HG03159 (cell line): ENCODE measurements at regions not wholly inside any gene's neighbourhood (a gene's known extent, or its start where the extent isn't known, plus 50 kb on each side); places are given as distances from the start of the nearest gene placed in this dataset.
"Not testable (repeated sequence)": the region's sequence is repeated elsewhere in the genome, so short reads cannot be mapped to it uniquely, and the experiment has no call there.

ENCODE experiments used
- ATAC-seq: cut with Tn5 transposase; IDR thresholded peaks from one replicate; pipeline ENCODE4 v1.9.1; 2021; ENCODE audit warnings: mild to moderate bottlenecking, moderate library complexity; ENCODE audit not compliant: unreplicated experiment

DNA sequence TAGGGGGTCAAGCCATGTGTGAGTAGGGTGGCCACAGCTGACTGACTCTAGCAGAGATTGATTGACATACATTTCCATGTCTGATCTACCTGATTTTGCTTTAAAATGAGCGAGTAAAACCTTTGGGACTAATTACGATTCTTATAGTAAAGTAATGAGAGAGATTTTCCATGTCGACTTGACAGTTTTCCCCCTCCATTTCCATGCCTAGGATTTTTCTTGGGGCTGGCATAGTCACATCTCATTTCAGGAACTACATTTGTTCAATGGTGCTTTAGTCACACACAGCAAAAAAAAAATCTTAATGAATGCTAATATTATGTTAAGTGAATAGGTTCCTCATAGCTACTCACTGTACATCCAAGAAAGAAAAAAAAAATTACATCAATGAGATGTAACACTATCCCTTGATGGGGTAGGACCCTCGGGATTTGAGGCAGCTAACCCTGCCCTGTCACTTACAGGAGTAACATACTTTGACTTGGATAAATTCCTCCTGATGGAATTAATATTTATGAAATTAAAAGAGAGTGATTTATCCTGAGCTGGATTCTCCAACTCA is 690.9 kb downstream of the TDRD15 start:
- ATAC-seq: no peak

DNA sequence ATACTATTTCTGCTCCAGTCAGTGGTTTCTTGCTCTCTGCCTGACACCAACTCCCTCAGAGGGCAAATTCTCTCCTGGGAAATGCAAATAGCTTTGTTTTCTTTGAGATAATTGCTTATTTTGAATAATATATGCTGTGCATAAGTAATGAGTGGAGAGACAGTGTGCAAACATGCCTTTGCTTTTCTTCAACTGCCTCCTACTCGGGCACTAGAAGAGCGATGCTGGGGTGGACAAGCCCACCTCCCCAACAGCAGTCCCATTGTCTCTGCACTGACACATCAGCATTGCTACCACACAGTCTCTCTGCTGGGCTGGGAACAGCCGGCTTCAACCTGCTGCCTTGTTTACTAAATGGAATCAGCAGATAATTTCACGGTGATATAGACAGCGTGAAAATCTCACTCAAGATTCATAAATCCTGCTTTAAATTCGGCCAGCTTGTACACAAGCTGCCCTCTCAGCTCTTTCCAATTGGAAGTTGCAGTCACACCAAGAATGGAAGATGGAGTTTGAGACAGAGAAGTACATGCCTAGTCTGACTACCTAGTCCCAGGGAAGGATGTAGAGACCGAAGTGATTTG is 694.5 kb downstream of the TDRD15 start:
- no peak for ATAC-seq

DNA sequence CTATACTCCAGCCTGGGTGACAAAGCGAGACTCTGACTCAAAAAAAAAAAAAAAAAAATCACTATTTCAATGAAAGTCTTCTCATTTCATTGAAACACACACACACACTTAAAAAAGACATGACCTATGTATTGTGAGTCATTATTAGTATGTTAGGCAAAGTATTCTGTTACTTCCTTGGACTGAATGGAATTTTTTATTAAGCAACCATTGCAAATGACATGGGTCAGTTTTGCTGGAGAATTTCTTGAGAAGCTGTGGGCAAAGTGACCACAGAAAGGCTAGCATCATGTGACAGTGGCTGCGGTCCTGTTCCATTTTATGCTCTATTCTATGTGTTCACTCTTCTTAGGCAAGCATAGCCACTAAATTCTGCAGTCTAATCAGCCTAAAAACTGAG is 695.7 kb downstream of the TDRD15 start:
- no peak for ATAC-seq

DNA sequence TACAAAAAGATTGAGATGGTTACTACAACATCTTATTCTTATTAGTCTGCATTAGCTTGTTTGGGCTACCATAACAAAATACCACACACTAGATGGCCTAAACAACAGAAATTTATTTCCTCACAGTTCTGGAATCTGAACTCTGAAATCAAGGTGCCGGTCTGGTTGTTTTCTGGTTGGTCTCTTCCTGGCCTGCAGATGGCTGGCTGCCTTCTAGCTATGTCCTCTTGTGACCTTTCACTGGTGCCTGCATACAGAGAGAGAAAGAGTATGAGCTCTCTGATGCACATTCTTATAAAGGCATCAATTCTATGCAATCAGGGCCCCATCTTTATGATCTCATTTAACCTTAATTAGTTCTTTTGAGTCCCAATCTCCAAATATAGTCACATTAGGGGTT is 696.5 kb downstream of the TDRD15 start:
- no peak for ATAC-seq

DNA sequence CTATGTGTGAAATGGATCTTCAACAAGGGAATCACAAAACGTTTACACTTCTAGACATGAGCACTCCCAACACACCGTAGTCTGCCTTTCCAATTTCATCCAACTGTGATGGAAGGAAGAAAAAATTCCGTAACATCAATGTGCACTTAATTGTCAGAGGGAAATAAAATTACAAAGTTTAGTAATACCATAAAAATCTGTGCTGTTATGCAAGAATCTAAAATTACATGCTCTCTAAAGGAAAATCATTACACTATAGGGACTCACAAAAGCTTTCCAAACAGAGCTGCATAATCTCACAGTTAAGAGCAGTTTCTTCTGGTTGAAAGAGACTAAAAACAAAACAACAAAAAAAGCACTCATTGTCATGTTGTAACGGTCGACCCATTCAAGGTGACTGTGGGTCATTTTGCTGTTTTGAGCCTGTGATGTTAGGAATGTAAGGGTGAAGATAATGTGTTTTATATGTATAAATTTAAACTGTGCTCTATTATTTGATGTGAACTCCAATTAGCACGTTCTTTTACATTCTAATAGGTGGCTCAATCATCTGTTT is 698.0 kb downstream of the TDRD15 start:
- no peak for ATAC-seq

DNA sequence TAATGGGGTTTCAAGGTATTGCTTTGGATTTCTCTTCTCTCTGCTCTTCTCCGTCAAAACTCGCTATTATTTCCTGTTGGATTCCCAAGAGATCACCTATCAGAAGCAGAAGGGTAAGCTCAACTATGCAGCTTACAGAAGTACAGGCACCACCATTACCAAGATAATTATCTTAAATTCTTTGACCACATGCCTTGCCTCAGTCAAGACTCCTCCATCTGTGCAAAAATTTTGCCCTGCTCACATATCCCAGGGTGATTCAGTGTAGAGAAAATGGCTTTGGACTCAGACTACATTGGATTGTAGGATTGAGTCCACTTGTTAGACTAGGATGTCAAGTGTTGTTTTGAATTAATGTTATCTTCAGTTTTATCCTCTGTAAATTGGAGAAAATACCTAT is 698.7 kb downstream of the TDRD15 start:
- no peak for ATAC-seq

DNA sequence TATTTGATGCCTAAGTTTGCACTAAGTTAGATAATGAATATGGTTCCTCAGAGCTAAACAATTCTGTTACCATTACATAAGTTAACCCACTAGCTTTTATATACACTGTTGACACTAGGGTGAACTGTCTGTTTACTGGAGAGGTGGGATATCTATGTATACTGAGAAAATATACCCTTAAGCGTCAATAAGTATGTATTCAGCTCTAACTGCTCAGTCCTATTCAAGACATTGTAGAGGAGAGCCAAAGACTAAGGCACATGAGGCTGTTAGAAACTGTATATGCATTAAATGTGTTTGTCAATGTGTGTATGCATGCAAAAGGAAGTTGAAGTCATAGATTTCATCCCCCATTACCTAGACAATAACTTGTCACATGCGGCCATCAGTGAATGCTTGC is 710.0 kb downstream of the TDRD15 start:
- ATAC-seq: no peak

DNA sequence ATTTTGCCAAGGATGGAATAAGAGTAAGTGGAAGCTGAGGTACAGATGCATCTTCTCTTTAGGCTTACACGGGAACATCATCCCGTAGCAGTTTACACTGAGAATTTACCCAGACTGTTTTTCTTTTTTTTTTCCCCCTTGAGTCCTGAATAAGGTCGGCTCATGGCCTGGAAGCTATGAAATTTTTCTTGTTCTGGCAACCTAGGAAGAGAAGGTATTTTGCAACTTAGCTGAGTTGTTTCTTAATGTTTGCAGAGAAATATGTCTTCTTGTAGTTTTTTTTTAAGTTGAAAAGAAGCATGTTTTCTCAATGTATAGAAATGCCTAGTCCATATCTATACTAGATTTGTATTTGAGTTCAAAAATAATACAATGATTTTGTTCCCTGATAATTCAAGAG is 712.5 kb downstream of the TDRD15 start:
- no peak for ATAC-seq

DNA sequence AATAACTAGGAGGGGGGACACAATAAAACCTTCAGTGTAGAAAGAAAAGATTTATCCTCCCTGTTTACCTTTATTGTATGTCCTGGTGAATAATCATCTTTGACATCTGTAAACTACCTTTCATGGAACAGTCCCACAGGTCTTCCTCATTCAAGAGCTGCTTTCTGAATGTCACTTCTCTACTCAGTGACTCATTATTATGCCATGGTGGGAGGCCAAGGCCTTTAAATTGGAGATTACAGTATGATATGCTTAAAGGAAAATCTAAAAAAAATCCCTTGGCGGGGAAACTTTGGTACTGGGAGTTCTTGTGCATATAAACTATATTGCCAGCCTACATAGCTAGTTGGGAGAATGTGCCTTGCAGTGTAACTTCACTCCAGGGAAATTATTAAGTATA is 713.0 kb downstream of the TDRD15 start:
- ATAC-seq: no peak

DNA sequence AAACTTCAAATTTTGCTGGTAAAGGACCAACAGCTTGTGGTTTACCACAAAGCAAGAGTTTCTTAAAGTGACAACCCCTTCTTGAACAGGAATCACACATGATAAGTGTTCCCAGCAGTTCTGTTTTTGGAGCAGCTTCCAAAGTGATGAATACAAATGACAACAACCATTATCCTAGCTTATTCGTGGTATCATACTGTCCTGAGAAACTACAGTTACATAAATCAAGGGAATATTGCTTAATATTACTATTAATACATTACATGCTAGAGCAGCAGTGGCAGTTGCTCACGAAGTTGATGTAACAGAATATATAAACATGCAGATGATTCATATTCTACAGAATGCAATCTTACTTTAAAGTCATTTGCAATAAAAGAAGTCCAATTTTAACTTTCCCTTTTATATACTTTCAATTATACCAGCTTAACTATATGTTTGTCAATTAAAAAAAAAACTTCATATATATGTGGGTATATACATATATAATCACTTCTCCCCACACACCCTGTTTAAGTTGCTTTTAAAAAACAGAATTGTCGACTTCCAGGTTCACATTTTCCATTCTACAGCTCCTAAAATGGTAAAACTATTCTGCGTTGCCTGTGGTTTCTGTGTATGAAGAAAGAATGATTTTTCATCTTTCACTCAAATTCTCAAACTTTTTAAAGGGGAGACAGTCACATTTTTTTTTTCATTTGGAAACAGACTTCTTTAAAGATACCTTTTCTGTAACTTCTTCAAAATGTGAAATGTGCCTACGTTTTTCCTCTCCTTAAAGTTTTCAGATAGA is 713.6 kb downstream of the TDRD15 start:
- ATAC-seq: no peak

DNA sequence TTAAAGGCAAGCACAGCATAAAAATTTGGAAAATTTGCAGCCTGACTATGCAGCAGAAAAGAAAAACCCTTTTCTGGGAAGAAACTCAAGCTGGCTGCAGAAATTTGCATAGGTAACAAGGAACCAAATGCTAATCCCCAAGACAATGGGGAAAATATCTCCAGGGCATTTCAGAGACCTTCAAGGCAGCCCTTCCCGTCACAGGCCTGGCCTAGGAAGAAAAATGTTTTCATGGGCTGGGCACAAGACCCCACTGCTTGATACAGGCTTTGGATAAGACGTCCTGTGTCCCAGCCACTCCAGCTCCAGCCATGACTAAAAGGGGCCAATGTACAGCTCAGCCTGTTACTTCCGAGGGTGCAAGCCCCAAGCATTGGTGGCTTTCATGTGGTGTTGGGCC is 717.6 kb downstream of the TDRD15 start:
- no peak for ATAC-seq

DNA sequence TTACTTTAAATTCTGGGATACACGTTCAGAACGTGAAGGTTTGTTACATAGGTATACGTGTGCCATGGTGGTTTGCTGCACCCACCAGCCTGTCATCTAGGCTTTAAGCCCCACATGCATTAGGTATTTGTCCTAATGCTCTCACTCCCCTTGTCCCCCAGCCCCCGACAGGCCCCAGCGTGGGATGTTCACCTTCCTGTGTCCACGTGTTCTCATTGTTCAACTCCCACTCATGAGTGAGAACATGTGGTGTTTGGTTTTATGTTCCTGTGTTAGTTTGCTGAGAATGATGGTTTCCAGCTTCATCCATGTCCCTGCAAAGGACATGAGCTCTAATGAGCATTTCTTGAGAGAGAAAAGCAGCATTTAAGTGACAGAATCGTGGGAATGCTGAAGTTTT is 726.6 kb downstream of the TDRD15 start:
- not testable (repeated sequence) for ATAC-seq

DNA sequence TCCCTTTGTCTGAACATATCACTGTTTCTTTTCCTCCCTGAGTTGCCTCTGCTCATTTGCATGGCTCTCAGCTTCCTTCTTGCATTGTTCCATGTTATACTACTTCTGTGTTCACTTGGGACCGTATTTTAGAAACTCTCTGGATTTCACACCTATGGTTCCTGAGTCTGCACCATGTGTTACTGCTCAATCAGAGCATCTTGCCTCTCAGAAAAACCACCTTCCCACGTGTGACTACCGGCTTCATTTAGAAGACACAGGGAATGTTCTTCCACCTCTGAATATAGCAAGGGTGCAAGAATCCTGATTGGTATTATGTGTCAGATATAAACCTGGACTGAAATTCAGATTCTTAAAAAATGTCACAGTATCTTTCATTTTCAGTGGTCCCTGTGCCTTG is 731.2 kb downstream of the TDRD15 start:
- ATAC-seq: no peak

DNA sequence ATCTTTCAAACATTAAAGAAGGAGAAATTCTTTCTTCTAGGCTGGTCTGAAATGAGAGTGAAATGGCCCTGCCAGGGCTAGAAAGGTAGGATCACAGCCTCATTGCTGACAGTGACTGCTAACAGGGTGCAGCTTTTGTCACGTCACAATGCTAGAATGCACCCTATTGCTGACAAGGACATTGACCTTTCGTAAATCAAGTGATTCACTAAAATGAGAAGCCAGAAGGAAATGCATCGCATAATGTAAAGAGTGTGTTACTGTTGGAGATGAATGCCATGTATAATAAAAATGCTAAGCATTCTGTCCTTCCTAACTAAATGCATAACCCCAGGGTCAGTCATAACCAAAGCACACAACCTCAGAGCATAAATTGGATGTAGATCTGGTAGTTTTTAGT is 732.9 kb downstream of the TDRD15 start:
- no peak for ATAC-seq

DNA sequence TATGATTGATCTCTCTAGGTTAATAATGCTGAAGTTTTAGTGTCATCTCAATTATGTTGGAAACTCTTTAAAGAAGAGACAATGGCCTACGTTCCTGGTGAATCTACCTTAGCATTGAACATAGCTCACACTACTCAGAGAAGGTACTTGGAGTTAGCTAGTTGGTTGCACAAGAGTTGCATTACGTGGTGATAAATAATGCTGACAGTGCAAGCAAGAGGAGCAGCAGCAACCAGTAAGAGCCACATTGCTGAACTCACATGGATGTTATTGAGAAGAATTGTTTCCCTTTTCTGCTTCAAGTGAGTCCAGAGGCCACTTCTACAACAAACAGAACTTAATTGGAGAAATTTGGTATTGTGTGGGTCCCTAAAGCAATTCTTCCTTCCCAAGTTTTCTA is 737.1 kb downstream of the TDRD15 start:
- no peak for ATAC-seq

DNA sequence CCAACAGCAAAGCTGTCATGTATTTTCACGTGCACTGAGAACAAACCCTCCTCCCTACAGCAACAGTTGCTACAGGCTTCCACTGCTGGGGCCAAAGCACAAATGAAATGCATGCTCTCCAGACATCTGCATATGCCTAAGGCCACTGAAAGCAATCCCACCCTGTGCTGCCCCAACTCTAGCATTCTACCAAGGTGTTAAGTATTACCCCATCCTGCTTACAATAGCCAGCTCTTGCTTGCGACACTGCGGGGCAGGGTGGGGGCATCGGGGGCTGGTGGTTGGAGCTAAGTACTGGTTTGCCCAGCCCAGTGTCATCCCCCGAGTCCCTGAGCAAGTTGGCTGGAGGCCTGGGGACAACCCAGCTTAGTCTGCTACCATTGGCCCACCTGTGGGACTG is 742.5 kb downstream of the TDRD15 start:
- ATAC-seq: no peak

DNA sequence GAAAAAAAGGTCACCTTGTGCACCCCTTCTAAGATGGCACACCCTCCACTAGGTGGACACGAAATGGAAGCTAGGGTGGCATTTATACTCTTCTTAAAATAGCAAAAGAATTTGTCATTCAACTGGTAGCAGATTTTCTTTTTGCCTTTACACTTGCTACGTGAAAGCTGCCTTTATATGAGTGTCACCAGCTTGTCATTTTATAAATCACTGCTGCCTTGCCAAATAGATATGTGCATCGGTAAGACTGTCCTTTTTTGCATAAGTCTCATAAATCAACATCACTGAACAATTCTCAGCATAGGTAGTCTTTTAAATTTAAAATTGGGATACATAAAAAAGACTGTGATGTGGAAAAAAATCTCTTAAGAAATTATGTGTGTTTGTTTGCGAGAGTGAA is 764.1 kb downstream of the TDRD15 start:
- ATAC-seq: no peak

DNA sequence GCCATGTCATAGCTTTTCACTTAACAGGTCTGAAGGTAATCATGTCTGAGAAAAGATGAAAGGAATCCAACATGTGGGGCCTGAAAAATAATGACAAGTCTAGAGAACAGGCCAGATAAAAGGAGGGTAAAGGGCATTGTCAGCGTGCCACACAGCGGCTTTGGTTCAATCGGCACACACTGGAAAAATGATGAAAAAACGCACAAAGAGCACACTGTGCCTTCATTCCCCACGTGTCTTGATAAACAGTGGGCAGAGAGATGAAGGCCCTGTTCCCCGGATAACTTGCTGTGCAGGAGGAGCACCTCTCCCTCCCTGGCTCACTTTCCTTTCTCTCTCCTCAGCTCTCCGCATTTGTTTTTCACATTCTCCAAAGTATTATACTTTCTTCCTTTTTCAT is 766.3 kb downstream of the TDRD15 start:
- no peak for ATAC-seq

DNA sequence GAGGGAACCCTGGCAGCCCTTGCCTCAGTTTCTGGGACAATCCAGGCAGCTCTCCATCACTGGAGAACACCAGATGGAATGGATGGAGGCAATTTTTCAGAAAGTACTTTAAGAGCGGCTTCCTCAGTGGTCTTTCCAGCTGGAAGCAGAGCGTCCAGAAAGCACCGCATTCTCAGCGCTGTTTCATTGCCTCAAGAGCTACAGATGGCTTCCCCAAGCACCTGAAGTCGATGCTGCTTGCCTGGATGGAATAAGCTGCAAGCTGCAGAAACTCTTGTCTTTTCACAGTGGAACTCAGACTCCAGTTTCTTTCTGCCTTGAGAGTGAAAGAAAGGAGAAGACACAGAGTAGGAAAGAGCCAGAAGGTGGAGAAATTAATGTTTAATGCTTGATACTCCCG is 766.9 kb downstream of the TDRD15 start:
- no peak for ATAC-seq

DNA sequence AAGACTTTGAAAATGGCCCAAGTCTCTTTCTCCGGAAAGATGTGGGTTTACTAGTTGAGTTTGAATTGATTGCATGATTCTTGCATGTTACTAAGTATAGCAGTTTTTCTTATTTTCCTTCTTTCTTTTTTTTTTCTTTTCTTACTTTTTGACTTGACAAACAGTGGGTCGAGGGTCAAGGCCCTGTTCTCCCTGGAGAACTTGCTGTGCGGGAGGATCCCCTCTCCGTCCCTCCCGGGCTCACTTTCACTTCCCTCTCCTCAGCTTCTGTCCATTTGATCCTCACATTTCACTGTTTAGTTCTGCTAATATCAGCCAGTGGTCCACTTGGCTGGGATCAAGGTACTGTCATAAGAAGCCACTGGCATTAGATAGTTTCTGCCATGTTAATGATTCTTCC is 767.4 kb downstream of the TDRD15 start:
- ATAC-seq: no peak

DNA sequence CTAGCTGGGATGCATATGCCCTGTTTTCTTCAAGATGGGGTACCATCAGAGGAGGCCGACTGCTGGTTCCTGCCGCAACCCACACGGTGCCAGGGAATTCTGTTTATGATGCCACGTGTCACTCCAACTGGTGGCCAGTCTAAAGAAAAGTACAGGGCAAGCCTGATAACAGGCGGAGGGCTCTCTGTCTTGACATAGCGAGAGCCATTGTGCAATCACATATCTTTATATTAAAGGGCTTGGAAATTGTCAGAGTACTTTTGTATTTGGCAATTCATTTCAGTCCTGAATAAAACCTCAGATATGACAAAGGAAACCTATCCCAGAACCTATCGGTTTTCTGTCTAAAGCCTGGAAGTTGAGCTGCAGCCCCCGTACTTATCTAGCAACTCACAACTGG is 768.4 kb downstream of the TDRD15 start:
- no peak for ATAC-seq

DNA sequence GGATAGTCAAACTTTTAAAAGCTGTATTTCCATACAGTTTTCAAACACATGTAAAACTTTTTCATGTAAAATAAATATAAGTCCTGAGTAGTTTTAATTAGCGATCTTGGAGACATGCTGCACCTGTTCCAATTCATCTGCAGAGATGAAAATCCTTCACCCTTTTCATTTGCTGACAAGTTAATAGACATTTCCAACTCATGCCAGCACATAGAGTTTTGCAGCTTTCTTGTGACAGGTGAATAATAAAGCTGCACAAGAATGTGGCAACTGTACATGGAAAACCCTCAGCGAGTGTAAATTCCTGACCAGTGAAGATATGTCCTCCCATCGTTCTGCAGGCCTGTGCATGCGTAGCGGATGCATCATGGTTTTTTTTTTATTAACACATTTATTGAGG is 771.4 kb downstream of the TDRD15 start:
- no peak for ATAC-seq
